Natural killer cell (primary cell): ENCODE measurements at regions not wholly inside any gene's neighbourhood (a gene's known extent, or its start where the extent isn't known, plus 50 kb on each side); places are given as distances from the start of the nearest gene placed in this dataset.

Experiments used
- ATAC-seq, 3 donors: fragments of 150-1000 bp in 2 of 3; fragments of 200-7000 bp in 1 of 3; cut with Tn5 transposase; 1 replicate in 1 of 3; 2 replicates in 2 of 3; pipeline ENCODE4 v1.10.0; 2021; ENCODE audit warnings: mild to moderate bottlenecking in 2 of 3, moderate library complexity in 2 of 3
- DNase-seq, 2 donors: peaks; one replicate each; pipeline versions ENCODE4 v3.0.0 to v3.0.0-alpha.2; 2013 to 2021; ENCODE audit warnings: mixed read lengths in 1 of 2
- H3K27ac ChIP-seq: one replicate; pipeline ENCODE4 v1.5.1; 2013; ENCODE audit warnings: mild to moderate bottlenecking, low read length
- H3K27me3 ChIP-seq: one replicate; pipeline ENCODE4 v1.6.1; 2013; ENCODE audit warnings: low read length; ENCODE audit not compliant: control insufficient read depth, insufficient read depth
- H3K36me3 ChIP-seq: one replicate; pipeline ENCODE4 v1.6.1; 2013; ENCODE audit warnings: low read length; ENCODE audit not compliant: control insufficient read depth, insufficient read depth
- H3K4me1 ChIP-seq: one replicate; pipeline ENCODE4 v1.6.1; 2013; ENCODE audit warnings: low read length; ENCODE audit not compliant: control insufficient read depth, insufficient read depth
- H3K4me3 ChIP-seq: one replicate; pipeline ENCODE4 v1.5.1; 2013; ENCODE audit warnings: low read length
- H3K9me3 ChIP-seq: one replicate; pipeline ENCODE4 v1.6.1; 2013; ENCODE audit warnings: low read length; ENCODE audit not compliant: control insufficient read depth, insufficient read depth
- H3K27ac Mint-ChIP-seq, 2 donors: one replicate each; pipeline ENCODE4 v1.8.0; 2022; ENCODE audit warnings: mild to moderate bottlenecking in 2 of 2, mixed read lengths in 2 of 2, moderate library complexity in 1 of 2
- H3K27me3 Mint-ChIP-seq, 2 donors: one replicate each; pipeline ENCODE4 v1.8.0; 2022; ENCODE audit warnings: low read depth in 2 of 2, mixed read lengths in 2 of 2
- H3K36me3 Mint-ChIP-seq: one replicate; pipeline ENCODE4 v1.8.0; 2022; ENCODE audit warnings: mixed read lengths
- H3K4me1 Mint-ChIP-seq, 2 donors: one replicate each; pipeline ENCODE4 v1.8.0; 2022; ENCODE audit warnings: mixed read lengths in 2 of 2
- H3K4me3 Mint-ChIP-seq: one replicate; pipeline ENCODE4 v1.8.0; 2022; ENCODE audit warnings: mild to moderate bottlenecking, moderate library complexity, mixed read lengths
- H3K9me3 Mint-ChIP-seq, 2 donors: one replicate each; pipeline ENCODE4 v1.8.0; 2022; ENCODE audit warnings: mixed read lengths in 2 of 2
- CTCF ChIP-seq: fragments of 200-600 bp; IDR thresholded peaks from one replicate; pipeline ENCODE4 v1.8.0; 2022; ENCODE audit warnings: antibody characterized with exemption
- WGBS: methylation state at CpG from one replicate; pipeline ENCODE4 v1.1.7; 2013; ENCODE audit warnings: missing lambda C conversion rate; ENCODE audit not compliant: insufficient coverage; 5-methylcytosine and 5-hydroxymethylcytosine counted together
- intact Hi-C: fragments of 100-400 bp; cut with micrococcal nuclease; formaldehyde crosslinking; loops from one replicate; pipeline ENCODE4 v1.14.2; 2022

GRCh38 chr1:103267266-103267665 lies 158.9 kb upstream of the COL11A1 start:
- no peak overlapping the region for H3K4me3 Mint-ChIP-seq
- no peak overlapping the region for H3K27ac Mint-ChIP-seq
- H3K9me3 ChIP-seq, result peaks cover 2% of the 10 kb centered on the region
- no peaks in the 10 kb centered on the region for H3K27me3 ChIP-seq
- intact Hi-C loops, result no loop called here
- H3K4me1 Mint-ChIP-seq, result no peaks in the 10 kb centered on the region
- TF ChIP-seq CTCF, result no peak
- H3K27me3 Mint-ChIP-seq, result no peaks in the 10 kb centered on the region
- H3K4me3 ChIP-seq, result no peak overlapping the region
- ATAC-seq, result no peak
- H3K27ac ChIP-seq, result no peak overlapping the region
- no peaks in the 10 kb centered on the region for H3K4me1 ChIP-seq
- no peak for DNase-seq
- H3K36me3 ChIP-seq, result no peaks in the 10 kb centered on the region
- H3K36me3 Mint-ChIP-seq, result no peaks in the 10 kb centered on the region
- H3K9me3 Mint-ChIP-seq, result peaks cover 6 to 7% of the 10 kb centered on the region in 2 donors
- WGBS, result 70% methylated on average over 1 of the region's 1 CpG

GRCh38 chr1:103266036-103266435 lies 157.7 kb upstream of the COL11A1 start:
- ATAC-seq (no peak), DNase-seq (no peak)
- Histone ChIP-seq H3K36me3 (no peaks in the 10 kb centered on the region), H3K4me1 (no peaks in the 10 kb centered on the region), H3K27me3 (no peaks in the 10 kb centered on the region), H3K27ac (no peak overlapping the region), H3K9me3 (peaks cover 2% of the 10 kb centered on the region), H3K4me3 (no peak overlapping the region)
- TF ChIP-seq CTCF, result no peak
- H3K27me3 Mint-ChIP-seq, result no peaks in the 10 kb centered on the region
- peaks cover 7 to 8% of the 10 kb centered on the region in 2 donors for H3K9me3 Mint-ChIP-seq
- H3K27ac Mint-ChIP-seq, result no peak overlapping the region
- H3K4me3 Mint-ChIP-seq, result no peak overlapping the region
- no peaks in the 10 kb centered on the region for H3K4me1 Mint-ChIP-seq
- intact Hi-C loops, result no loop called here
- H3K36me3 Mint-ChIP-seq, result no peaks in the 10 kb centered on the region

GRCh38 chr1:103265551-103265950 lies 157.2 kb upstream of the COL11A1 start:
- DNase-seq (no peak), ATAC-seq (no peak)
- Histone ChIP-seq H3K4me1 (no peaks in the 10 kb centered on the region), H3K27ac (no peak overlapping the region), H3K4me3 (no peak overlapping the region), H3K9me3 (peaks cover 2% of the 10 kb centered on the region), H3K36me3 (no peaks in the 10 kb centered on the region), H3K27me3 (no peaks in the 10 kb centered on the region)
- Mint-ChIP-seq H3K36me3 (no peaks in the 10 kb centered on the region), H3K27me3 (no peaks in the 10 kb centered on the region), H3K9me3 (peaks cover 5 to 9% of the 10 kb centered on the region in 2 donors), H3K4me3 (no peak overlapping the region), H3K4me1 (no peaks in the 10 kb centered on the region), H3K27ac (no peak overlapping the region)
- intact Hi-C loops, result no loop called here
- TF ChIP-seq CTCF, result no peak

- H3K4me3 ChIP-seq, result no peak overlapping the region
- ATAC-seq (no peak), DNase-seq (no peak)
- intact Hi-C loops, result no loop called here
- H3K9me3 Mint-ChIP-seq, result peaks cover 6 to 10% of the 10 kb centered on the region in 2 donors
- H3K9me3 ChIP-seq, result no peaks in the 10 kb centered on the region
- no peak overlapping the region for H3K27ac ChIP-seq
- TF ChIP-seq CTCF, result no peak
- no peaks in the 10 kb centered on the region for H3K4me1 ChIP-seq
- H3K36me3 ChIP-seq, result no peaks in the 10 kb centered on the region
- H3K4me3 Mint-ChIP-seq, result no peak overlapping the region
- H3K27me3 Mint-ChIP-seq, result no peaks in the 10 kb centered on the region
- H3K4me1 Mint-ChIP-seq, result no peaks in the 10 kb centered on the region
- H3K27ac Mint-ChIP-seq, result no peak overlapping the region
- no peaks in the 10 kb centered on the region for H3K36me3 Mint-ChIP-seq
- WGBS, result 100% methylated on average over 2 of the region's 2 CpGs
- no peaks in the 10 kb centered on the region for H3K27me3 ChIP-seq
Observed at GRCh38 chr1:103259982-103260381, 151.7 kb upstream of the COL11A1 start.
